HG02642 (cell line): ENCODE measurements at regions not wholly inside any gene's neighbourhood (a gene's known extent, or its start where the extent isn't known, plus 50 kb on each side); places are given as distances from the start of the nearest gene placed in this dataset.
A peak's percentile ranks its signal among the peaks of the same experiment; 100 is the strongest.

Experiments
- ATAC-seq: cut with Tn5 transposase; IDR thresholded peaks from one replicate; pipeline ENCODE4 v1.9.1; 2021; ENCODE audit warnings: mild to moderate bottlenecking; ENCODE audit not compliant: unreplicated experiment, poor library complexity

- no peak for ATAC-seq
These were observed 349.2 kb downstream of the CASP12 start for GRCh38 chr11:104549019-104549418.

- ATAC-seq = no peak
These were observed 350.1 kb downstream of the CASP12 start for GRCh38 chr11:104547996-104548661.

- ATAC-seq = no peak
These were observed 351.8 kb downstream of the CASP12 start for GRCh38 chr11:104546501-104546900.

- ATAC-seq = no peak
These were observed 356.6 kb downstream of the CASP12 start for GRCh38 chr11:104541701-104542100.

- ATAC-seq = no peak
These were observed 359.9 kb downstream of the CASP12 start for GRCh38 chr11:104538313-104538712.

GRCh38 chr11:104534278-104534677, 364.0 kb downstream of the CASP12 start:
- ATAC-seq = no peak

- no peak for ATAC-seq
These were observed 366.4 kb downstream of the CASP12 start for GRCh38 chr11:104531894-104532293.

- peak; percentile 44 for ATAC-seq
These were observed 367.1 kb upstream of the PDGFD start for GRCh38 chr11:104531075-104531474.

GRCh38 chr11:104529906-104530305, 366.0 kb upstream of the PDGFD start:
- no peak for ATAC-seq

GRCh38 chr11:104529213-104529612, 365.3 kb upstream of the PDGFD start:
- no peak for ATAC-seq

- no peak for ATAC-seq
These were observed 362.1 kb upstream of the PDGFD start for GRCh38 chr11:104526006-104526405.

- no peak for ATAC-seq
These were observed 361.5 kb upstream of the PDGFD start for GRCh38 chr11:104525416-104525815.

- ATAC-seq = no peak
These were observed 360.3 kb upstream of the PDGFD start for GRCh38 chr11:104524254-104524653.

GRCh38 chr11:104523611-104524010, 359.7 kb upstream of the PDGFD start:
- no peak for ATAC-seq

GRCh38 chr11:104522650-104523049, 358.7 kb upstream of the PDGFD start:
- ATAC-seq = no peak

GRCh38 chr11:104522123-104522522, 358.2 kb upstream of the PDGFD start:
- no peak for ATAC-seq

- no peak for ATAC-seq
These were observed 346.2 kb upstream of the PDGFD start for GRCh38 chr11:104510169-104510568.

- no peak for ATAC-seq
These were observed 326.2 kb upstream of the PDGFD start for GRCh38 chr11:104490182-104490581.

GRCh38 chr11:104488561-104488960, 324.6 kb upstream of the PDGFD start:
- ATAC-seq = no peak

GRCh38 chr11:104487046-104487806, 323.3 kb upstream of the PDGFD start:
- no peak for ATAC-seq

- no peak for ATAC-seq
These were observed 321.0 kb upstream of the PDGFD start for GRCh38 chr11:104484804-104485554.
